Mucosa of descending colon (tissue), 3 donors: ENCODE measurements at regions not wholly inside any gene's neighbourhood (a gene's known extent, or its start where the extent isn't known, plus 50 kb on each side); places are given as distances from the start of the nearest gene placed in this dataset.
"Not testable (repeated sequence)": the region's sequence is repeated elsewhere in the genome, so short reads cannot be mapped to it uniquely, and the experiment has no call there.

Source experiments
- ATAC-seq: fragments of 200-7000 bp; cut with Tn5 transposase; one replicate; pipeline ENCODE4 v1.9.1; 2020; ENCODE audit warnings: mild to moderate bottlenecking, moderate library complexity
- DNase-seq, 3 donors: peaks; one replicate each; pipeline ENCODE4 v3.0.0-alpha.2; 2020
- H3K36me3 ChIP-seq: fragments of 200-600 bp; one replicate; pipeline ENCODE4 v1.8.0; 2021; ENCODE audit warnings: low read depth, mild to moderate bottlenecking
- H3K4me1 ChIP-seq: fragments of 200-600 bp; one replicate; pipeline ENCODE4 v1.8.0; 2021; ENCODE audit warnings: low read depth, mild to moderate bottlenecking
- H3K4me3 ChIP-seq: fragments of 200-600 bp; one replicate; pipeline ENCODE4 v1.8.0; 2021; ENCODE audit warnings: mild to moderate bottlenecking
- H3K9me3 ChIP-seq: fragments of 200-600 bp; one replicate; pipeline ENCODE4 v1.8.0; 2021; ENCODE audit warnings: mild to moderate bottlenecking
- CTCF ChIP-seq: fragments of 200-600 bp; IDR thresholded peaks from one replicate; pipeline ENCODE4 v1.8.0; 2022; ENCODE audit warnings: antibody characterized with exemption, mild to moderate bottlenecking
- intact Hi-C, 2 donors: fragments of 100-400 bp; cut with DNase I in 1 of 2; cut with micrococcal nuclease in 1 of 2; formaldehyde crosslinking; loops; one replicate each; pipeline versions ENCODE4 v1.11.0 to v1.11.1; 2022; cut with DNase I, micrococcal nuclease
- donor health status: DM: no; HTN: no; CAD: no; lungs with moderate emphysema.
- donor health status: DM: no; HTN: no; CAD: no.
- donor health status: DM: no; HTN: yes; CAD: no.

GRCh38 chr14:21781543-21781942 is 107.9 kb upstream of the OR4E1 start:
- Histone ChIP-seq H3K36me3 (no peaks in the 10 kb centered on the region), H3K4me3 (no peak overlapping the region), H3K4me1 (no peaks in the 10 kb centered on the region), H3K9me3 (no peaks in the 10 kb centered on the region)
- DNase-seq: no peak
- intact Hi-C loops: no loop called here
- no peak for TF ChIP-seq CTCF
- ATAC-seq: no peak

DNA sequence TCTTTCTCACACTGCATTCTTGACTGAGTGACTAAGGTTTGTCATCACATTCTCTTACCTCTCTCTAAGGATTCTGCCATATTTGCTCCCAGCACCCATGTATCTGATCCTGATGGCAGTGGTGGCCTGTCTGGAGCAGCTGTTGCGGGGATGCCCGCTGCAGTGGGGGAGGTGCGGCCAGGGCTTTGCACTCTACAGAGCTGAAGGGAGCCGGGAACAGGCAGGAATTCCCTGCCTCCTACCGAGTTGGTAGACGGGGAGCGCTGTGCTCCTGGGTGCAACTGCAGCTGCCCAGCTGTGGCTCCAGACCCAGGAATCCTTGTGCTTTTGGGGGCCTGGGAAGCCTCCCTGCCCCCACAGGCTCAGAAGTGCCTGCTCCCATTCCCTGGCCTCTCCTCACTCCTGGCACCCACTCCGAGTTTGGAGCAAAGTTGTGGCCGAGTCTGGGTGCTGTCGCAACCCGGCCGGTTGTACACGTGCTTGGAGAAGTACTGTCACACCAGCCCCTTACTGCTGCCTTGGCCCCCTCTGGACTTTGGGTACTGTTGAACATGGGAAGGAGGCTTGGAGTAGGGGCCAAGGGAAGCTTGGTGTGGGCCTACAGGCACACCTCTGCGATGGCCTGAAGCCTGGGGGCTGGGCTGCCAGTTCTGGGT is 106.9 kb upstream of the OR4E1 start:
- DNase-seq: peak in 1 of 3 donors; percentile 36
- H3K4me1 ChIP-seq: no peaks in the 10 kb centered on the region
- TF ChIP-seq CTCF: no peak
- no peak overlapping the region for H3K4me3 ChIP-seq
- H3K9me3 ChIP-seq: no peaks in the 10 kb centered on the region
- intact Hi-C loops: no loop called here
- H3K36me3 ChIP-seq: no peaks in the 10 kb centered on the region
- no peak for ATAC-seq

DNA sequence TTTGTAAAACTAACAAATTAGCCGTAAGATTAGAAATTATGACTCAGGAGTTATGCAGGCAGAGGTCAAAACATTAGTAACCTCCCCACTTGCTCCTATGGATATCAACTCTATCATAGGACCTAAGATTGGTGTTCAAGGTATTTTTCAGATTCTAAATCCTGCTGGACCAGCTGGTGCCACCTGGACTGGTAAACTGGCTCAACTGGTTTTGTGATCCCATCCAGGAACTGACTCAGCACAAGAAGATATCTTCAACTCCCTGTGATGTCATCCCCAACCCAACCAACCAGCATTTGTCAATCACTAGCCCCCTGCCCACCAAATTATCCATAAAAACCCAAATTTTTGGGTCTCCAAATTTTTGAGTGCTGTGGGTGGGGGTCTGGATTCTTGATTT is 98.1 kb upstream of the OR4E1 start:
- Histone ChIP-seq H3K4me3 (no peak overlapping the region), H3K4me1 (no peaks in the 10 kb centered on the region), H3K9me3 (no peaks in the 10 kb centered on the region), H3K36me3 (no peaks in the 10 kb centered on the region)
- no peak for TF ChIP-seq CTCF
- DNase-seq: peak in 1 of 3 donors; percentile 21
- ATAC-seq: peak; percentile 47
- intact Hi-C loops: no loop called here

DNA sequence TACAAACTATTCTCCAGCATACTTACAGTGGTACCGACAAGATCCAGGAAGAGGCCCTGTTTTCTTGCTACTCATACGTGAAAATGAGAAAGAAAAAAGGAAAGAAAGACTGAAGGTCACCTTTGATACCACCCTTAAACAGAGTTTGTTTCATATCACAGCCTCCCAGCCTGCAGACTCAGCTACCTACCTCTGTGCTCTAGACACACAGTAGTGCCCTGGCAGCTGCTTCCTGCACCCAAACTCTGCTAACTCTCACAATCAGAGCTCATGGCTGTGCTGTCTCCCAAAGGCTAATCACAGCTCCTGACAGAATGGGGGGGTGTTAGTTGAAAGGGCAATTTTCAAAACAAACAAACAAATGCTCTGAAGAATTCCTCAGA is 95.2 kb upstream of the OR4E1 start:
- Histone ChIP-seq H3K4me1 (no peaks in the 10 kb centered on the region), H3K4me3 (no peak overlapping the region), H3K9me3 (no peaks in the 10 kb centered on the region), H3K36me3 (no peaks in the 10 kb centered on the region)
- ATAC-seq (no peak), DNase-seq (no peak)
- TF ChIP-seq CTCF: no peak
- intact Hi-C loops: no loop called here

GRCh38 chr14:21768116-21768874 is 94.7 kb upstream of the OR4E1 start:
- no peak for TF ChIP-seq CTCF
- intact Hi-C loops: no loop called here
- Histone ChIP-seq H3K4me1 (no peaks in the 10 kb centered on the region), H3K36me3 (no peaks in the 10 kb centered on the region), H3K9me3 (no peaks in the 10 kb centered on the region), H3K4me3 (no peak overlapping the region)
- peak in 1 of 3 donors; percentile 8 for DNase-seq
- peak; percentile 58 for ATAC-seq

GRCh38 chr14:21760360-21760759 is 86.7 kb upstream of the OR4E1 start:
- H3K36me3 ChIP-seq, intact Hi-C loops, H3K9me3 ChIP-seq, H3K4me3 ChIP-seq, ATAC-seq, DNase-seq, H3K4me1 ChIP-seq: not testable (repeated sequence)
